GM19468 (cell line): ENCODE measurements at regions not wholly inside any gene's neighbourhood (a gene's known extent, or its start where the extent isn't known, plus 50 kb on each side); places are given as distances from the start of the nearest gene placed in this dataset.
"Not testable (repeated sequence)": the region's sequence is repeated elsewhere in the genome, so short reads cannot be mapped to it uniquely, and the experiment has no call there.

Experiments used
- ATAC-seq: cut with Tn5 transposase; IDR thresholded peaks from one replicate; pipeline ENCODE4 v1.9.1; 2021; ENCODE audit warnings: mild to moderate bottlenecking, moderate library complexity, moderate number of reproducible peaks; ENCODE audit not compliant: unreplicated experiment; ENCODE audit errors: extremely low read depth

DNA sequence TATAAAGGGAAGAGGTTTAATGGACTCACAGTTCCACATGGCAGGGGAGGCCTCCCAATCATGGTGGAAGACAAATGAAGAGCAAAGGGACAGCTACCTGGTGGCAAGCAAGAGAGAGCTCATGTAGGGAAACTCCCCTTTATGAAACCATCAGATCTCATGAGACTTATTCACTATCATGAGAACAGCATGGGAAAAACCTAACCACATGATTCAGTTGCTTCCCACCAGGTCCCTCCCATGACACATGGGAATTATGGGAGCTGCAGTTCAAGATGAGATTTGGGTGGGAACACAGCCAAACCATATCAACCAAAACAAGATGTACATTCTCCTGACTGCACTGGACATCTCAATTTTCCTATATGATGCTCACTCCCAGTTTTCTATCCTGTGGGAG is 174.4 kb upstream of the CCDC54 start:
- not testable (repeated sequence) for ATAC-seq

- ATAC-seq = no peak
Observed at GRCh38 chr3:107204121-107204520, 173.1 kb upstream of the CCDC54 start.

DNA sequence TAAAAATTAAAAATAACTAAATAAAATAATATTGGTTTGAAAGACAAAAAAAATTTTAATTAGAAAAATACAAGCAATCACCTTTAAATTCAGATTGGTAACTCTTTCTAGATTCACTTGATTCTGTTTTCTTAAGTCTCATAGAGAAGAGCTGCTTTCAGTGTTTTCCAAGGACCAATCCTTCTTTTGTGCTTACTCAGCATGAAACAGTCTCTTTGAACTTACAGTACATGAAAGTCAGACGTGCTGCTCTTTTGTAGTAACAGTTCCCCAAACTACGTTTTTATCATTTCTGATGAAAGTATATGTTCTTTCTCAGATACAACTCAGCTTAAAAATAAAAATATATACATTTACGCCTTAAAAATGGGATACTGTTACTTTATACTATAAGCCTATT is 171.9 kb upstream of the CCDC54 start:
- no peak for ATAC-seq

DNA sequence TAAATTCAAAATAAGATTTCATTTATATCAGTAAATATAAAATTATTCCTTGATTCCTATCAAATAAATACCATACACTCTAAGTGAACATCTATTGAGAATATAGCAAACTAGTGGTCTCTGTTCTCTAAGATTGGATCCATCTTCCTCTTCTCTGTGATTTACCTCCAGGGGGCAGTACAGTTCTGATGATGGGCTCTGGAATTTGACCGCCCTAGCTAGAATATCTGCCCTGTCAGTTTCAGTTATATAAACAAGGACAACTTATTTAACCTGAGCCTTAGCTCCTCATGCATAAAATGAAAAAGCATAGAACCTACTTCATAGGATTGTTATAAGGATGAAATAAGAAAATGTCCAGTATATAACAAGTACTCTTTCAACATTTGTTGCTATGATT is 171.1 kb upstream of the CCDC54 start:
- no peak for ATAC-seq

- ATAC-seq = no peak
Observed at GRCh38 chr3:107206945-107207344, 170.3 kb upstream of the CCDC54 start.

- no peak for ATAC-seq
Observed at GRCh38 chr3:107208100-107208499, 169.1 kb upstream of the CCDC54 start.

GRCh38 chr3:107208796-107209195 is 168.4 kb upstream of the CCDC54 start:
- no peak for ATAC-seq

DNA sequence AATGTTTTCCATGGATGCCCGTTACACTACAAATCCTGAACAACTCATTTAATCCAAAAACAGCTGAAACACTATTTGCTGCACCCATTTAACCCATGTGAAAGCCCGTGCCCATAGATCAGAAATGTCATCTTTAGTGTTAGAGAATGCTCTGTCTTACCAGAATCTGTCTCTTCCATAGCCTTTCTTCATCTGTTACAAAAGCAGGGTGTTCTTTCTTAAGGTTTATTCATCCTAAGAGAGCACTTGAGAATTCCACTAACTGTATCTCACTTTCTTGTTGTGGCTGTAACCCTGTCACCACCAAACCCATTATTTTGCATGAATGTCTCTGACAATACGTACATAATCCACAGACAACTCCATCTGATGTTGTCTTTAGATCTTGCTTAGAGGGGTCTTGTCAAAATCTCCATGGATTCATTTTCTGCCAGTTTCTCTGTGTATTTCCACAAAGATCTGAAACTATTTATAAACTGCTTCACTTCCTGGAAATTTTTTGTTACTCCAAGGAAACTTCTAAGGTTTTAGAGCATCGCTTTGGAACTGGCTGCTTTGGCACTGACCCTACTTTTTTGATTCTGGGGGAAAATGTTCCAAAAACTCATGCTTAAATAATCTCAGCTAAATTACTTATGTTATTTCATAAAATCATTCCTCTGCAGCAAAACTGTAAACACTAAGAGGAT is 167.8 kb upstream of the CCDC54 start:
- ATAC-seq = no peak

DNA sequence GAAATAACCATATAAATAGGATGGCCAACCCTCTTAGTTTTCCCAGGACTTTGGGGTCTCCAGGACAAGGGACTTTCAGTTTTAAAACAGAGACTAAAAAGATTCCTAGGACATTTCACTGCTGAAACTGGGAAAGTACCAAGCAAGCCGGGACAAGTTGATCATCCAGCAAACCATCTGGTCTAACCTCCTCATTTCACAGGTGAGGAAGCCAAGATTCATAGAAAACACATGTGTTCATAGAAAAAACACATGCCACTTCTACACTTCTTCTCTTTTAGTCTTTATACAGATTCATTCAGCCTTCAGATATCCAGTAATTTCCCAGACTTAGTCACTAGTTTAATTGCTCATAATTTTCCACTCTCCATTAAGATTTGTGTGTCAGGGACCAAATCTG is 165.6 kb upstream of the CCDC54 start:
- ATAC-seq = no peak

GRCh38 chr3:107212618-107213017 is 164.6 kb upstream of the CCDC54 start:
- no peak for ATAC-seq

DNA sequence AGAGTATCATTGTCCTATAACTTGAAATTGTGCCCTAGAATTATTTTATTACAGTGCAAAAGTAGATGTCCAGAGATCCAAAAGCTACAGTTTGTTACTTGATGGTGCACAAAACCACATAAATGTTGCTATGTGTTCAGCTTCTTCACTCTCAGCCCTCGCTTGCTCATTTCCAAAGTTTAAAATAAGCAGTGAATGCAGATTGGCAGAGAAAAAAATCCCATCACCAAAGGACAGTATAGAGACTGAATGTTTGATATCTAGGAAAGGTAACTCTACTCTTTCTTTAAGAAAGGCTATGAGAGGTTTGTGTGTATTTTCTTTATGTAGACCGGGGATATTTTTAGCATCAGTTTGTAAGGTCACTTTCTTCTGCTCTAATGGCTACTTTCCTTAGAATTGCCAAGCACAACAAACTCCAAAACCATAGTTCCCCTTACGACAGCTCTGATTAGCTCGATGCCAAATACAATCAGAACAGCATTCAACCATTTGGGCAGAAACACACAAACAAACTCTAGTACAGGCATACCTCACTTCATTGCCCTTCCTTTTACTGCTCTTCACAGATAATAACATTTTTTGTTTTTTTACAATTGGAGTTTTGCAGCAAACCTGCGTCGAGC is 164.1 kb upstream of the CCDC54 start:
- ATAC-seq = no peak

DNA sequence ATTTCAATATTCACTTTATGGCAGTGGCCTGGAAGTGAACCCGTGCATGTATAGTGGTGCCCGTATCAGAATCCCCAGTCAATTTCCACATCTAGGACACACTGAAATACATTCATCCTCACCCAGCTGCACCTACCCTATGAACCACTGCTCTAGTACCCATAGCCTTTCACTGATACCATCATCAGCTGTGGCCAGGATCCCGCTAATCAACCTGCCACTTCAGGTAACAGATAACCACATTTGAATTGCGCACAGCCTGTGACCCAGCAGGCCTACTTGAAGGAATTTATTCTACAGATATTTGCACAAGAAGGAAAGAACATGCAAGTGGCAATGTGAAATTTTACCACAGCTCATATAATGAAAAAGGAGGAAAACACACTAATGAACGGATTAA is 161.0 kb upstream of the CCDC54 start:
- no peak for ATAC-seq

GRCh38 chr3:107216711-107217110 is 160.5 kb upstream of the CCDC54 start:
- no peak for ATAC-seq

DNA sequence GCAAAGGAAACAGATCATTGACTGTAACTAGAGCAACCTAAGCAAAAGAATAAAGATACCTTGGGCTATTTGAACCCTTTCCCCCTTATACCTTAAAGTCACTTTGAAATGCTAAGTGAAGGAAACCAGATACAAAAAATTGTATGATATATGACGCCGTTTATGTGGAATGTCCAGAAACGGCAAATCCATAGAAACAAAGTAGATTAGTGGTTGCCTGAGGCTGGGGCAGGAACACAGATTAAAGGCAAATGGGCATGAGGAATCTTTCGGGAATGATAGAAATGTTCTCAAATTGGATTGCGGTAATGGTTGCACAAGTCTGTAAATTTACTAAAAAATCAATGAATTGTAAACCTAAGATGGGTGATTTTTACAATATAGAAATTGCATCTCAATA is 160.1 kb upstream of the CCDC54 start:
- ATAC-seq = no peak

- no peak for ATAC-seq
Observed at GRCh38 chr3:107218864-107219269, 158.4 kb upstream of the CCDC54 start.

DNA sequence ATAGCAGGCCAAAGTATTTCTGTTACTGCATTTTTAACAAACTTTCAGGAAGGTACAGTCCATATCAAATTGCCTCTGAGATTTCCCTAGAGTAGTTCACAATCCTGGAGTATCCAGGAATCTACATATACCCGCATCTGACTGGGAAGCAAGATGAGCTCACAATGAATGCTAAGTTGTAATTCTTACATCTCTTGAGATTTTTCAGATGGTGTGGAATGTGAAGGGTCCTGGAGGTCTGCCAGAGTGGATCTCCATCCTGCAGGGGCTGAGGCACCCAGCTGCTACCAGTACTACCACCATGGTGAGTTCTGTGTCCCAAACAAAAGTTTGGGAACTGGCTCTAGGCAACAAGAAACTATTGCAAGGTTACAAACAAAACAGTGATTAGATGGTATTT is 156.7 kb upstream of the CCDC54 start:
- ATAC-seq = no peak

DNA sequence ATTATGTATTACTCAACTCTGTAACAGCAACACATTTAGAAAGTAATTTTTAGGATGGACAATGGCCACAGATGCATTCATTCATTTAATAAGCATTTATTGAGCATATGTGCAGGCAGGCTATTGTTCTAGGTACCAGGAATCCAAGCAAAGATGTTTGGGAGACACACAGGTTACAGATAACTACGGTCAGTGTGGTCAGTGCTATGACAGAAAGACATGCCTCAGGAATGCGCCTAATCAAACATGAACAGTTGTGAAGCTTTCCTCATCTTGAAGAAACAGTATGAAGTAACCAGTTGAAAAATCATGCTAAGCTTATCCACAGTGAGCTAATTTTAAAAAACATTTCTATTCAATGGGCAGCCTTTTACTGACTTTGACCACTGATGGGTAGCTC is 155.4 kb upstream of the CCDC54 start:
- no peak for ATAC-seq

- no peak for ATAC-seq
Observed at GRCh38 chr3:107222907-107223306, 154.3 kb upstream of the CCDC54 start.

DNA sequence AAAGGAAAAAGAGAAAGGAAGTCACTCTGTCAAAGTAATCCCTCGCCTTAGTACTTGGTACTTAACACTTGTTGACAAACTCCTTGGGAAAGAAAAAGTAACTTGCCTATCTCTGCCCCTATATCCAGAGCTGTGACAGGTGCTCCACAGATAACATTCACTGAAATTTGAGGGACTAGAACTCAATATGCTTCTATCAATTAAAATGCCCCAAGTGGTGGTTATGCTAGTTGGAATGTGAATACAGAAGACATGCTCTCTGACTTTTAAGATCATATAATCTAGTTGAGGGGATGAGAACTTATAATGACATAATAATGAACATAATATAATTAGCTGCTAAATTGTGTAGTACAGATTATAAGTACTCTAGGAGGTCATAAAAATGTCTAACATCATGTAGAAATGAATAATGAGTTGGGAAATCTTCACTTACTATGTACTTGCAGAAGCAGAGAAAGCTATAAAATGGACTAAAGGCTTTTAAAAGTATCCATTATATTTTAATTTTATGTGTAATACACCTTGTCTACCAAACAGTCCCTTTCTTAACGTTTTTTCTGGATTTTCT is 153.1 kb upstream of the CCDC54 start:
- no peak for ATAC-seq

DNA sequence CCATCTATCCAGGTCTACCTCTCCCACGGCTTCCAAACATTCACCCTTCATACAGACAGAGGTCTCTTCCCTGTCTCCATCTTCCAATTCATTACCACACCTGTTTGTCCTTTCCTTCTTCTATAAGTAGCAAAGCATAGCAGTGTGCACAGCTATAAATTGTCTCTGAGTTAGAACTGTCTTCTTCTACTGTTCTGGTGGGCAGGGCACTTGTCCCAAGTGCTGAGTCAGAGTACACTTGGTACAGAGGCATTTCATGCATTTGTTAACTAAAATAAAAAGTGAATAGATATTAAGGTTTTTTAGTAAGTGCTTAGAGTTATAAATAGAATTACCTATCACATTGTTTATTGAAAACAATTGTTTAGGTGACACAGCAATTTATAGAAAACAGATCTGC is 150.1 kb upstream of the CCDC54 start:
- no peak for ATAC-seq

DNA sequence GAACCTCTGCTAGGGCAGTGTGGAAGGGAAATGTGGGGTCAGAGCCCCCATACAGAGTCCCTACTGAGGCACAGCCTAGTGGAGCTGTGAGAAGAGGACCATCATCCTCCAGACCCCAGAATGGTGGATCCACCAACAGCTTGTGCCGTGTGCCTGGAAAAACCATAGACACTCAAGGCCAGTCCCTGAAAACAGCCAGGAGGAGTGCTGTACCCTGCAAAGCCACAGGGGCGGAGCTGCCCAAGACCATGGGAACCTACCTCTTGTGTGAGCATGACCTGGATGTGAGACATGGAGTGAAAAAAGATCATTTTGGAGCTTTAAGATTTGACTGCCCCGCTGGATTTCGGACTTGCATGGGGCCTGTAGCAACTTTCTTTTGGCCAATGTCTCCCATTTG is 143.4 kb upstream of the CCDC54 start:
- not testable (repeated sequence) for ATAC-seq
